MM.1S (cell line): ENCODE measurements at regions not wholly inside any gene's neighbourhood (a gene's known extent, or its start where the extent isn't known, plus 50 kb on each side); places are given as distances from the start of the nearest gene placed in this dataset.

Experiments used
- DNase-seq: peaks from one replicate; pipeline ENCODE4 v3.0.0-alpha.2; 2015
- H2AFZ ChIP-seq: fragments of 300-600 bp; sonication (generic); 2 replicates; pipeline ENCODE4 v1.6.0; 2016; ENCODE audit warnings: antibody characterized with exemption, low read length
- H3F3A ChIP-seq: fragments of 300-600 bp; sonication (generic); 2 replicates; pipeline ENCODE4 v1.6.1; 2016; ENCODE audit warnings: mild to moderate bottlenecking, antibody characterized with exemption, low read length, moderate library complexity, mixed read lengths; ENCODE audit not compliant: insufficient read depth
- H3K27ac ChIP-seq: fragments of 300-600 bp; sonication (generic); 2 replicates; pipeline ENCODE4 v1.5.1; 2016; ENCODE audit warnings: mild to moderate bottlenecking, low read length
- H3K27me3 ChIP-seq: fragments of 300-600 bp; sonication (generic); replicated peaks from 2 replicates; pipeline ENCODE4 v1.6.0; 2016; ENCODE audit warnings: low read length; ENCODE audit not compliant: insufficient read depth
- H3K36me3 ChIP-seq: fragments of 300-600 bp; sonication (generic); replicated peaks from 2 replicates; pipeline ENCODE4 v1.6.1; 2016; ENCODE audit warnings: mild to moderate bottlenecking, low read length, mixed read lengths; ENCODE audit not compliant: insufficient read depth
- H3K4me1 ChIP-seq: fragments of 300-600 bp; sonication (generic); 2 replicates; pipeline ENCODE4 v1.6.1; 2016; ENCODE audit warnings: low read length, mixed read lengths
- H3K4me2 ChIP-seq: fragments of 300-600 bp; sonication (generic); 2 replicates; pipeline ENCODE4 v1.6.0; 2016; ENCODE audit warnings: low read depth, low read length
- H3K4me3 ChIP-seq: fragments of 300-600 bp; sonication (generic); 2 replicates; pipeline ENCODE4 v1.5.1; 2016; ENCODE audit warnings: low read length, mixed read lengths
- H3K79me2 ChIP-seq: fragments of 300-600 bp; sonication (generic); 2 replicates; pipeline ENCODE4 v1.6.1; 2016; ENCODE audit warnings: mixed run types, low read length, mixed read lengths
- H3K9ac ChIP-seq: fragments of 300-600 bp; sonication (generic); 2 replicates; pipeline ENCODE4 v1.6.1; 2016; ENCODE audit warnings: low read length, mixed read lengths
- H3K9me2 ChIP-seq: fragments of 300-600 bp; sonication (generic); replicated peaks from 2 replicates; pipeline ENCODE4 v1.6.1; 2016; ENCODE audit warnings: mild to moderate bottlenecking, low read length, mixed read lengths; ENCODE audit not compliant: insufficient read depth
- H3K9me3 ChIP-seq: fragments of 300-600 bp; sonication (generic); replicated peaks from 2 replicates; pipeline ENCODE4 v1.6.1; 2016; ENCODE audit warnings: mild to moderate bottlenecking, low read length, mixed read lengths; ENCODE audit not compliant: insufficient read depth
- H4K20me1 ChIP-seq: fragments of 300-600 bp; sonication (generic); 2 replicates; pipeline ENCODE4 v1.6.1; 2016; ENCODE audit warnings: mild to moderate bottlenecking, low read length, moderate library complexity, mixed read lengths; ENCODE audit not compliant: insufficient read depth
- EZH2 ChIP-seq: fragments of 300-600 bp; sonication (generic); optimal IDR thresholded peaks from 2 replicates; pipeline ENCODE3; 2017; ENCODE audit warnings: low read depth, mild to moderate bottlenecking, antibody characterized with exemption, low read length, mixed read lengths
- EZH2phosphoT487 ChIP-seq: fragments of 300-600 bp; sonication (generic); IDR thresholded peaks from 2 replicates; pipeline ENCODE4 v1.6.1; 2018; ENCODE audit warnings: antibody characterized with exemption, low read length
- TF ChIP-seq, protein P1 (sequence below): fragments of 300-600 bp; sonication (generic); IDR thresholded peaks from 2 replicates; pipeline ENCODE4 v1.5.1; 2016; ENCODE audit warnings: antibody characterized with exemption, low read length, mixed read lengths

- Histone ChIP-seq H3K4me2 (peak overlapping the region; percentile 16; the same call in 1 of the 2 replicates), H3F3A (0 out of 2 replicates have a peak, but pooled peaks cover 8% of the 10 kb centered on the region), H2AFZ (no peak overlapping the region), H3K27me3 (no peaks in the 10 kb centered on the region), H3K9ac (no peak overlapping the region), H3K27ac (peak overlapping the region; percentile 11; the same call in 1 of the 2 replicates), H3K36me3 (no peaks in the 10 kb centered on the region), H3K4me1 (peaks cover 16% of the 10 kb centered on the region), H3K9me2 (no peaks in the 10 kb centered on the region), H3K79me2 (no peaks in the 10 kb centered on the region), H4K20me1 (no peaks in the 10 kb centered on the region), H3K4me3 (no peak overlapping the region), H3K9me3 (no peaks in the 10 kb centered on the region)
- peak; percentile 51 for DNase-seq
- TF ChIP-seq, protein P1, sequence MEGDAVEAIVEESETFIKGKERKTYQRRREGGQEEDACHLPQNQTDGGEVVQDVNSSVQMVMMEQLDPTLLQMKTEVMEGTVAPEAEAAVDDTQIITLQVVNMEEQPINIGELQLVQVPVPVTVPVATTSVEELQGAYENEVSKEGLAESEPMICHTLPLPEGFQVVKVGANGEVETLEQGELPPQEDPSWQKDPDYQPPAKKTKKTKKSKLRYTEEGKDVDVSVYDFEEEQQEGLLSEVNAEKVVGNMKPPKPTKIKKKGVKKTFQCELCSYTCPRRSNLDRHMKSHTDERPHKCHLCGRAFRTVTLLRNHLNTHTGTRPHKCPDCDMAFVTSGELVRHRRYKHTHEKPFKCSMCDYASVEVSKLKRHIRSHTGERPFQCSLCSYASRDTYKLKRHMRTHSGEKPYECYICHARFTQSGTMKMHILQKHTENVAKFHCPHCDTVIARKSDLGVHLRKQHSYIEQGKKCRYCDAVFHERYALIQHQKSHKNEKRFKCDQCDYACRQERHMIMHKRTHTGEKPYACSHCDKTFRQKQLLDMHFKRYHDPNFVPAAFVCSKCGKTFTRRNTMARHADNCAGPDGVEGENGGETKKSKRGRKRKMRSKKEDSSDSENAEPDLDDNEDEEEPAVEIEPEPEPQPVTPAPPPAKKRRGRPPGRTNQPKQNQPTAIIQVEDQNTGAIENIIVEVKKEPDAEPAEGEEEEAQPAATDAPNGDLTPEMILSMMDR: no peak
- TF ChIP-seq EZH2phosphoT487 (no peak), EZH2 (no peak)
These were observed 322.5 kb downstream of the HS3ST1 start for GRCh38 chr4:11106190-11106589.

DNA sequence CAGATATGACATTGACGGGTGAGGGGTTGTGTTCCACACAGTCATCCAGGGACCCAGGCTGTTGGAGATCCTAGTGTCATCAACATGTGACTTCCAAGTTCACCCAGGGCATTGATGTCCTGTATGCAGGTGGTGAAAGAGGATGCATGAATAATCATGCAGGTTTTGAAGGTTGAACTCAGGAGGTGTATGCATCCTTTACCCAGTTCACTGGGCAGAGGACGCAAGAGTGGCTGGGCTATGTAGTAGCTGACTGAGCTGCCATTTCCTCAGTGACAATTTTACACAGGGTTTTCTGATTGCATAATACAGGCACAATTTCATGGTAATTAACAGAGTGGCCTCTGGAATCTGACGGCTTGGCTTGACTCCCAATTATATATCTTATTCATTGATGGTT is 323.0 kb downstream of the HS3ST1 start:
- Histone ChIP-seq H2AFZ (no peak overlapping the region), H3K36me3 (no peaks in the 10 kb centered on the region), H3K27me3 (no peaks in the 10 kb centered on the region), H3K4me1 (peaks cover 19% of the 10 kb centered on the region), H3K4me3 (no peak overlapping the region), H3K9ac (no peak overlapping the region), H3K79me2 (no peaks in the 10 kb centered on the region), H3F3A (peaks cover 10% of the 10 kb centered on the region), H3K9me2 (no peaks in the 10 kb centered on the region), H4K20me1 (no peaks in the 10 kb centered on the region), H3K9me3 (no peaks in the 10 kb centered on the region), H3K4me2 (peak overlapping the region; percentile 12; the same call in 1 of the 2 replicates), H3K27ac (no peak overlapping the region)
- DNase-seq: no peak
- TF ChIP-seq EZH2phosphoT487 (no peak), EZH2 (no peak)

- TF ChIP-seq, protein P1: no peak
- TF ChIP-seq EZH2phosphoT487: no peak
- no peak for TF ChIP-seq EZH2
- DNase-seq: no peak
- H3K4me1 ChIP-seq: peaks cover 23% of the 10 kb centered on the region
- H3K4me2 ChIP-seq: 0 out of 2 replicates have a peak overlapping the region, but pooled peaks have one; percentile 55
- H3K9ac ChIP-seq: no peak overlapping the region
- H4K20me1 ChIP-seq: no peaks in the 10 kb centered on the region
- peaks cover 18% of the 10 kb centered on the region for H3F3A ChIP-seq
- H2AFZ ChIP-seq: no peak overlapping the region
- H3K27ac ChIP-seq: peak overlapping the region; percentile 86; the same call in 1 of the 2 replicates
- H3K9me2 ChIP-seq: no peaks in the 10 kb centered on the region
- H3K36me3 ChIP-seq: no peaks in the 10 kb centered on the region
- H3K79me2 ChIP-seq: no peaks in the 10 kb centered on the region
- no peaks in the 10 kb centered on the region for H3K9me3 ChIP-seq
- H3K4me3 ChIP-seq: no peak overlapping the region
- H3K27me3 ChIP-seq: no peaks in the 10 kb centered on the region
These were observed 330.2 kb downstream of the HS3ST1 start for GRCh38 chr4:11098461-11098860.

DNA sequence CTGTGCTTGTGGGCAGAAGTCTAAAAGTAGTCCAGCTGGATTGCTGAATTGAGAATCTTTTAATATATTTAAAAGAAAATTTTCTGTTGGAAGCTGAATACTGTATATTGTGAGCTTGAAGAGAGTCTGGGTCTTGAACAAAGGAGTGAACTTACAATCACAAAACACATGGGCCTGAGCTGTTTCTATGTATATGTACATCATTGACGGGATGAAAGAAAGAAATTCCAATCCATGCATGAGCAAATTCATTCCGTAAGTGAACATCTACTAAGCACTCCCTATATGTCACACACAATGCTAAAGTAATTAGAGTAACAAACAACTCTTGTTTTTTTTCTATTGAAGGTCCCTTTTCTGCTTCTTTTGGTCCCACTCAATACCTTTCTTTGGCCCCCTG is 331.0 kb downstream of the HS3ST1 start:
- H4K20me1 ChIP-seq: no peaks in the 10 kb centered on the region
- H3F3A ChIP-seq: peaks cover 18% of the 10 kb centered on the region
- H3K79me2 ChIP-seq: no peaks in the 10 kb centered on the region
- no peaks in the 10 kb centered on the region for H3K9me2 ChIP-seq
- no peaks in the 10 kb centered on the region for H3K9me3 ChIP-seq
- no peak for DNase-seq
- peaks cover 23% of the 10 kb centered on the region for H3K4me1 ChIP-seq
- no peak overlapping the region for H3K4me2 ChIP-seq
- no peak overlapping the region for H3K27ac ChIP-seq
- H3K9ac ChIP-seq: no peak overlapping the region
- H2AFZ ChIP-seq: no peak overlapping the region
- no peaks in the 10 kb centered on the region for H3K27me3 ChIP-seq
- no peak overlapping the region for H3K4me3 ChIP-seq
- TF ChIP-seq, protein P1: no peak
- TF ChIP-seq EZH2phosphoT487 (no peak), EZH2 (no peak)
- no peaks in the 10 kb centered on the region for H3K36me3 ChIP-seq
